Stomach (tissue), 4 donors: ENCODE measurements at regions not wholly inside any gene's neighbourhood (a gene's known extent, or its start where the extent isn't known, plus 50 kb on each side); places are given as distances from the start of the nearest gene placed in this dataset.

Source experiments
- CTCF ChIP-seq, 7 experiments: fragments of 450-650 bp in 4 of 7; fragments of 200-600 bp in 3 of 7; sonication (generic) in 3 of 7; IDR thresholded peaks; one replicate each; pipeline ENCODE4 v1.5.1; 2016 to 2019; ENCODE audit warnings: antibody characterized with exemption in 7 of 7, control low read depth in 2 of 7, mild to moderate bottlenecking in 1 of 7
- POLR2A ChIP-seq, 4 donors: fragments of 450-650 bp; IDR thresholded peaks; one replicate each; pipeline ENCODE4 v1.6.1; 2016; ENCODE audit warnings: antibody characterized with exemption in 4 of 4, control low read depth in 2 of 4, mild to moderate bottlenecking in 1 of 4, moderate library complexity in 1 of 4

GRCh38 chr6:139518556-139519091, 144.2 kb upstream of the CITED2 start:
- TF ChIP-seq CTCF (IDR thresholded peaks at IDR 0.05) (no peak), POLR2A (IDR thresholded peaks at IDR 0.05) (no peak)
